ENCODE measurements at regions not wholly inside any gene's neighbourhood (a gene's known extent, or its start where the extent isn't known, plus 50 kb on each side); places are given as distances from the start of the nearest gene placed in this dataset.
A peak's percentile ranks its signal among the peaks of the same experiment; 100 is the strongest.

- peaks cover 15% of the 10 kb centered on the region for H3K4me1 ChIP-seq
- H3K27me3 ChIP-seq, result no peaks in the 10 kb centered on the region
- H3K36me3 ChIP-seq, result no peaks in the 10 kb centered on the region
- no peaks in the 10 kb centered on the region for H3K9me3 ChIP-seq (replicated peaks)
- DNase-seq, result peak; percentile 38 to 70
- no peak overlapping the region for H3K4me3 ChIP-seq
- H3K27ac ChIP-seq, result 0 out of 2 replicates have a peak overlapping the region, but pooled peaks have one; percentile 2
Measured at GRCh38 chr6:133040094-133040802, 200.9 kb upstream of the EYA4 start.

- H3K9me3 ChIP-seq (replicated peaks), result no peaks in the 10 kb centered on the region
- no peak overlapping the region for H3K4me3 ChIP-seq
- 0 out of 2 replicates have a peak overlapping the region, but pooled peaks have one; percentile 2 for H3K27ac ChIP-seq
- no peaks in the 10 kb centered on the region for H3K27me3 ChIP-seq
- no peaks in the 10 kb centered on the region for H3K36me3 ChIP-seq
- DNase-seq, result peak; percentile 30 to 38
- peaks cover 15% of the 10 kb centered on the region for H3K4me1 ChIP-seq
Measured at GRCh38 chr6:133040803-133041419, 200.2 kb upstream of the EYA4 start.

- Histone ChIP-seq H3K27ac (no peak overlapping the region), H3K9me3 (replicated peaks) (no peaks in the 10 kb centered on the region), H3K36me3 (no peaks in the 10 kb centered on the region), H3K4me1 (peaks cover 28% of the 10 kb centered on the region), H3K4me3 (no peak overlapping the region), H3K27me3 (no peaks in the 10 kb centered on the region)
- no peak for DNase-seq
Measured at GRCh38 chr6:133042550-133043120, 198.5 kb upstream of the EYA4 start.

- peak in 1 of 2 experiments; percentile 51 for DNase-seq
- Histone ChIP-seq H3K4me3 (peak overlapping the region; percentile 0; the same call in 1 of the 2 replicates), H3K9me3 (replicated peaks) (no peaks in the 10 kb centered on the region), H3K4me1 (peaks cover 17% of the 10 kb centered on the region), H3K36me3 (no peaks in the 10 kb centered on the region), H3K27me3 (no peaks in the 10 kb centered on the region), H3K27ac (peak overlapping the region; percentile 33)
Measured at GRCh38 chr6:133046576-133046975, 194.6 kb upstream of the EYA4 start.

GRCh38 chr6:133047065-133047665 lies 194.0 kb upstream of the EYA4 start:
- Histone ChIP-seq H3K36me3 (no peaks in the 10 kb centered on the region), H3K4me1 (peaks cover 17% of the 10 kb centered on the region), H3K4me3 (peak overlapping the region; percentile 0; the same call in 1 of the 2 replicates), H3K27ac (peak overlapping the region; percentile 33), H3K9me3 (replicated peaks) (no peaks in the 10 kb centered on the region), H3K27me3 (no peaks in the 10 kb centered on the region)
- peak; percentile 92 to 98 for DNase-seq

- Histone ChIP-seq H3K4me3 (no peak overlapping the region), H3K36me3 (no peaks in the 10 kb centered on the region), H3K27me3 (no peaks in the 10 kb centered on the region), H3K9me3 (replicated peaks) (no peaks in the 10 kb centered on the region), H3K4me1 (peaks cover 17% of the 10 kb centered on the region), H3K27ac (peak overlapping the region; percentile 33)
- DNase-seq, result peak in 1 of 2 experiments; percentile 17
Measured at GRCh38 chr6:133047706-133048105, 193.5 kb upstream of the EYA4 start.

GRCh38 chr6:133051240-133051639 lies 189.9 kb upstream of the EYA4 start:
- no peaks in the 10 kb centered on the region for H3K36me3 ChIP-seq
- H3K4me3 ChIP-seq, result no peak overlapping the region
- no peaks in the 10 kb centered on the region for H3K9me3 ChIP-seq (replicated peaks)
- H3K27ac ChIP-seq, result no peak overlapping the region
- H3K27me3 ChIP-seq, result no peaks in the 10 kb centered on the region
- DNase-seq, result no peak
- H3K4me1 ChIP-seq, result peaks cover 21% of the 10 kb centered on the region

GRCh38 chr6:133052465-133052864 lies 188.7 kb upstream of the EYA4 start:
- Histone ChIP-seq H3K9me3 (replicated peaks) (no peaks in the 10 kb centered on the region), H3K27me3 (no peaks in the 10 kb centered on the region), H3K4me1 (peaks cover 13% of the 10 kb centered on the region), H3K4me3 (no peak overlapping the region), H3K27ac (no peak overlapping the region), H3K36me3 (no peaks in the 10 kb centered on the region)
- DNase-seq, result no peak

- H3K4me3 ChIP-seq, result no peak overlapping the region
- peaks cover 7% of the 10 kb centered on the region; the same call in 1 of the 2 replicates for H3K4me1 ChIP-seq
- H3K27ac ChIP-seq, result no peak overlapping the region
- no peaks in the 10 kb centered on the region for H3K27me3 ChIP-seq
- DNase-seq, result peak; percentile 13 to 55
- H3K9me3 ChIP-seq (replicated peaks), result no peaks in the 10 kb centered on the region
- no peaks in the 10 kb centered on the region for H3K36me3 ChIP-seq
Measured at GRCh38 chr6:133055441-133055966, 185.7 kb upstream of the EYA4 start.

GRCh38 chr6:133057352-133057751 lies 183.8 kb upstream of the EYA4 start:
- DNase-seq, result no peak
- Histone ChIP-seq H3K36me3 (no peaks in the 10 kb centered on the region), H3K4me3 (no peak overlapping the region), H3K27me3 (no peaks in the 10 kb centered on the region), H3K27ac (no peak overlapping the region), H3K4me1 (peaks cover 13% of the 10 kb centered on the region), H3K9me3 (replicated peaks) (no peaks in the 10 kb centered on the region)

GRCh38 chr6:133062077-133062476 lies 179.1 kb upstream of the EYA4 start:
- Histone ChIP-seq H3K27me3 (no peaks in the 10 kb centered on the region), H3K4me3 (peak overlapping the region; percentile 39), H3K27ac (no peak overlapping the region), H3K9me3 (replicated peaks) (no peaks in the 10 kb centered on the region), H3K4me1 (peaks cover 11% of the 10 kb centered on the region), H3K36me3 (no peaks in the 10 kb centered on the region)
- peak in 1 of 2 experiments; percentile 48 for DNase-seq

GRCh38 chr6:133062696-133063306 lies 178.4 kb upstream of the EYA4 start:
- Histone ChIP-seq H3K9me3 (replicated peaks) (no peaks in the 10 kb centered on the region), H3K27me3 (no peaks in the 10 kb centered on the region), H3K4me3 (peak overlapping the region; percentile 39), H3K27ac (no peak overlapping the region), H3K4me1 (peaks cover 11% of the 10 kb centered on the region), H3K36me3 (no peaks in the 10 kb centered on the region)
- peak; percentile 51 to 75 for DNase-seq

- Histone ChIP-seq H3K9me3 (replicated peaks) (no peaks in the 10 kb centered on the region; the same call in 1 of the 2 replicates), H3K4me1 (peaks cover 8% of the 10 kb centered on the region), H3K36me3 (no peaks in the 10 kb centered on the region), H3K27me3 (no peaks in the 10 kb centered on the region), H3K4me3 (no peak overlapping the region), H3K27ac (no peak overlapping the region)
- DNase-seq, result no peak
Measured at GRCh38 chr6:133067960-133068359, 173.2 kb upstream of the EYA4 start.

GRCh38 chr6:133070410-133071043 lies 170.6 kb upstream of the EYA4 start:
- H3K9me3 ChIP-seq (replicated peaks), result no peaks in the 10 kb centered on the region; the same call in 1 of the 2 replicates
- no peaks in the 10 kb centered on the region for H3K27me3 ChIP-seq
- no peak overlapping the region for H3K4me3 ChIP-seq
- H3K4me1 ChIP-seq, result peaks cover 13% of the 10 kb centered on the region
- H3K36me3 ChIP-seq, result no peaks in the 10 kb centered on the region
- H3K27ac ChIP-seq, result no peak overlapping the region
- DNase-seq, result no peak

Measured in SJCRH30 (cell line).